SHP77 (cell line): ENCODE measurements at regions not wholly inside any gene's neighbourhood (a gene's known extent, or its start where the extent isn't known, plus 50 kb on each side); places are given as distances from the start of the nearest gene placed in this dataset.
"Not testable (repeated sequence)": the region's sequence is repeated elsewhere in the genome, so short reads cannot be mapped to it uniquely, and the experiment has no call there.

Source experiments
- DNase-seq, 2 experiments: peaks; one replicate each; lab custom pipeline; 2025; lab: John Stamatoyannopoulos, UW

GRCh38 chr14:34381304-34381703 is 80.7 kb downstream of the SPTSSA start:
- DNase-seq, result not testable (repeated sequence)

- no peak for DNase-seq
Observed at GRCh38 chr14:34380471-34380845, 81.6 kb downstream of the SPTSSA start.

- no peak for DNase-seq
Observed at GRCh38 chr14:34379816-34380470, 82.1 kb downstream of the SPTSSA start.

GRCh38 chr14:34376649-34377267 is 85.3 kb downstream of the SPTSSA start:
- no peak for DNase-seq

- no peak for DNase-seq
Observed at GRCh38 chr14:34374998-34375740, 86.9 kb downstream of the SPTSSA start.

- no peak for DNase-seq
Observed at GRCh38 chr14:34373191-34373590, 88.8 kb downstream of the SPTSSA start.

GRCh38 chr14:34372786-34373185 is 89.3 kb downstream of the SPTSSA start:
- no peak for DNase-seq

- no peak for DNase-seq
Observed at GRCh38 chr14:34369648-34370030, 92.4 kb downstream of the SPTSSA start.

- DNase-seq, result no peak
Observed at GRCh38 chr14:34368971-34369647, 92.9 kb downstream of the SPTSSA start.

GRCh38 chr14:34368115-34368970 is 93.7 kb downstream of the SPTSSA start:
- no peak for DNase-seq

- peak; percentile 44 to 71 for DNase-seq
Observed at GRCh38 chr14:34365309-34365915, 96.6 kb downstream of the SPTSSA start.

- DNase-seq, result no peak
Observed at GRCh38 chr14:34364201-34364600, 97.8 kb downstream of the SPTSSA start.

- DNase-seq, result no peak
Observed at GRCh38 chr14:34363733-34364134, 98.3 kb downstream of the SPTSSA start.

GRCh38 chr14:34362641-34363251 is 99.3 kb downstream of the SPTSSA start:
- DNase-seq, result no peak

- no peak for DNase-seq
Observed at GRCh38 chr14:34361504-34362011, 100.5 kb downstream of the SPTSSA start.

GRCh38 chr14:34359420-34360117 is 102.5 kb downstream of the SPTSSA start:
- no peak for DNase-seq

- no peak for DNase-seq
Observed at GRCh38 chr14:34356264-34356654, 105.8 kb downstream of the SPTSSA start.

- no peak for DNase-seq
Observed at GRCh38 chr14:34355584-34356263, 106.3 kb downstream of the SPTSSA start.

- no peak for DNase-seq
Observed at GRCh38 chr14:34354556-34354955, 107.5 kb downstream of the SPTSSA start.
